Inferior parietal cortex (tissue), 1 donor: ENCODE measurements at regions not wholly inside any gene's neighbourhood (a gene's known extent, or its start where the extent isn't known, plus 50 kb on each side); places are given as distances from the start of the nearest gene placed in this dataset.

Source experiments
- DNase-seq: peaks from one replicate; pipeline ENCODE4 v3.0.0-alpha.2; 2016; ENCODE audit errors: extremely low spot score

DNA sequence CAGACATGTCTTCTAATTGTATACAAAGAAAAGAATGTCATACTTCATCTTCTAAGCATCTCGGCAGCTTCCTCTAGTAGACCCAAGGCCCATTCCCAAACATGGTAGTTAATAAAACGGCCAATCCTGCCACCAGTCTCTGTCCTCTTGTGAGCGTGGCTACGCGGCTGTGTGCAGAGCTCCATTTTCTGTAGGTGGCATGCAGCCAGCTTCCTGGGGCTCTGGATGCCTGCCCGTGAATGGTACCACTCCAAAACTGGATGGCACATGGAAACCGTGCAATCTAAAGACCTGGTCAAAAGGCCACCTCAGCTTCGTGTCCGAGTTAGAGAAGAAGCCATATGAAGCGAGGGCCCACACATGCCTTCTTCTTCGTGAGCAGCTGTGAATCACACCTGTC lies 110.7 kb downstream of the SIPA1L2 start:
- DNase-seq: no peak

- DNase-seq: no peak
Observed at GRCh38 chr1:232518349-232518748, 111.6 kb downstream of the SIPA1L2 start.

DNA sequence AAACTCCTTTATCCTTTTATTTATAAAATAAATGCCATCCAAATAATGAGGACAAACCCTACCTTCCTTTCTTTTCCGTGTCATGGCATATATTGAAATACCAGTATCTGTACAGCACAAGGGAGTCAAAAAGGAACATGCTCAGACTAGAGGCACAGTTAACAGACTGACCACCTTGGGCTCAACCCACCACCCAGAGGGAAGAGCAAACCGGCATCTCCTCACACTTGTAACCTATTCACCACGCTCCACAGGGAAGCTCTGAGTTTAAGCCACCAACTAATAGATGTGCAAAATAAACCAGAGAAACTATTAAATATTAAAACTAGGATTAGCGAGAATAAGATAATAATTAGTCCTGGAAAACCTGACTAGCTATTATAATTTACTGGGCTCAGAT lies 112.7 kb downstream of the SIPA1L2 start:
- no peak for DNase-seq

GRCh38 chr1:232515706-232516105 lies 114.2 kb downstream of the SIPA1L2 start:
- no peak for DNase-seq

GRCh38 chr1:232512712-232513111 lies 117.2 kb downstream of the SIPA1L2 start:
- DNase-seq: no peak

DNA sequence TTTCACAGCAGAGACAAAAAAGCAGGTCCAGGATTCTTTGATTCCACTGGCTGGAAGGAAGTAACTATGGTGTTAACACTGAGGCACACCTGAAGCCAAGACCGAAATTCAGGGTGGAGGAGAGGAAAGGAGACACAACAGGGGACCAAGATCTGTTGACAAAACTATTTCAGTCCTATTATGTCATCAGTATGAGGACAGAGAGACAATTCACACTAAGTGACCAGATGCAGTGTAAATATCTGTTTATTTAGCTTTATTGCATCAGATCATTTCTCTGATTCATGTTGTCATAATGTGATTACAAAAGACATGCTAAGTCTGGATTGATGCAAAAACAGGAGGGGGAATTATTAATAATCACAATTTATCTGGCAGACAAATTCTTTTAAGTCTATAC lies 118.8 kb downstream of the SIPA1L2 start:
- DNase-seq: no peak

DNA sequence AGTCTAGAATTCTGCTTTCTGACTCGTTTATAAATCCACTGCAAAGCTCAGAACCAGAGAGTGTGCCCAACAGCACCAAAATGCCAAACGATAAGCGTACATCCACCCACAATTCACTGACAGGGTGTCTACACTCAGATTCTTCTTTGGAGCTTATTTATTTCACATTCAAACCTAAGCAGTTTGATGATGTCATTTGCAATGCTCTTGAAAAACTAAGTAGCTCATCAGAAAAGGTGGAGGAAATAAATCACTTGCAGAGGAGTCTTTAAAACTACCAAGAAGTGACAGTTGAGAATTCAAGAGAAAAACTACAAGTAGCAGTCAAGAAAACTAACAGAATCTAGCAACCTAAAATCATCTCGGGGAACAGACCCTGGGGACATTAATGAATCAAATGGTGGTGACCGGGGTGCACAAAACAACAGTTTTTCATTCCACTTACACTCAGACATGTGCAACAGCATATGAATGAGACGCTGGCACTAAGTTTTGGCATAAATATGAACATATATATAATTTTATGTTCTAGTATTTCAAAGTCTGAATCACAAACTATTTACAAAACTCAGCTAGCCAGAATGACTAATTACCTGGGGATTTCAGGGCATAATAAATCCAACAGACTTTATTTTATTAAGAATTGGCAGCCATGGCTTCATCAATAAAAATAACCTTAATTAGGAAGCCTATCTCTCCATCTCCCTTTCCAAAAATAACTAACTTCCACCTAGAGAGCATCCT lies 119.4 kb downstream of the SIPA1L2 start:
- no peak for DNase-seq

- no peak for DNase-seq
Observed at GRCh38 chr1:232509570-232509969, 120.4 kb downstream of the SIPA1L2 start.

- DNase-seq: peak; percentile 76
Observed at GRCh38 chr1:232508130-232508701, 121.7 kb downstream of the SIPA1L2 start.

DNA sequence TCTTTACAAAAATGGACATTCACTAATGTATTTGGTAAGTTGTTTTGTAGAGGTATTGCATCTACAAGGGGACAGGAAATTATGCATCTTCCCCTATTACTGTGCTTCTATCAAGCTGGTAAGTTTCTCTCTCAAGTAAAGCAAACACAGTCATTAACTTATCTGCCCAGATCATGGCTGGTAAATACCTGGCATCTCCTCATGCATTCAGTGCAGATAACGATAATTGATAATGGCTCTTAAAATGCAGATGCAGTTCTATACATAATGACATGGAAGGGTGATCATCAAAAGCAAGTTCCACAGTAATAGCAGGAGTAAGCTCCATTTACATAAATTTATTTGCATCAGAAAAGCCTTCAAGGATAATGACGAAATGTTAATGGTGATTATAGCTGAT lies 122.4 kb downstream of the SIPA1L2 start:
- no peak for DNase-seq

- DNase-seq: no peak
Observed at GRCh38 chr1:232505884-232506283, 124.0 kb downstream of the SIPA1L2 start.

GRCh38 chr1:232504651-232505050 lies 125.3 kb downstream of the SIPA1L2 start:
- no peak for DNase-seq

DNA sequence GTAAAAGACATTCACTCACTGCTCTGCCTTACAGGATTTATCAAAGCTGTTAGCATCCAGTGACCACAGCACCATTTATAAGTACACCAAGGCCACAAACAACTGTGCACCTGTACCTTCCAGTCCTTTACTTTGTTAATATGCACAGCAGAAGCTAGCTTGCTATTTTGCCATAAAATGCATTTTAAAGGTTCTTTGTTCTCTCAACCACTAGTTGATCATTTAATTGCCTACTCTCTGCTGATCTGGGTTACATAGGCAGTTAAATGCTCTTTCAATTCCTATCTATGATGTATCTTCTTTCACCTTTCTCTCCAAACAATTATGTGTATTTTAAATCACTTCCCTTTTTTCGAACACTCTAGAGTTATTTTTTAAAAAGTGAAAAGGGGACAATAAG lies 126.4 kb downstream of the SIPA1L2 start:
- DNase-seq: no peak

GRCh38 chr1:232501854-232502253 lies 128.1 kb downstream of the SIPA1L2 start:
- no peak for DNase-seq

DNA sequence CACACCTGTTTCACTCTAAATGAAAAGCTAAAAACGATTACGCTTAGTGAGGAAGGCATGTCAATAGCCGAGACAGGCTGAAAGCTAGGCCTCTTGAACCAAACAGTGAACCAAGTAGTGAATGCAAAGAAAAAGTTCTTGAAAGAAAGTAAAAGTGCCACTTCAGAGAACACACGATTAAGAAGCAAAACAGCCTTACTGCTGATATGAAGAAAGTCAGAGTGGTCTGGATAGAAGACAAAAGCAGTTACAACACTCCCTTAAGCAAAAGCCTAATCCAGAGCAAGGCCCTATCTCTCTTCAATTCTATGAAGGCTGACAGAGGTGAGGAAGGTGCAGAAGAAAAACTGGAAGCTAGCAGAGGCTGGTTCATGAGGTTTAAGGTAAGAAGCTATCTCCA lies 130.7 kb downstream of the SIPA1L2 start:
- no peak for DNase-seq

- no peak for DNase-seq
Observed at GRCh38 chr1:232493869-232494268, 136.1 kb downstream of the SIPA1L2 start.

DNA sequence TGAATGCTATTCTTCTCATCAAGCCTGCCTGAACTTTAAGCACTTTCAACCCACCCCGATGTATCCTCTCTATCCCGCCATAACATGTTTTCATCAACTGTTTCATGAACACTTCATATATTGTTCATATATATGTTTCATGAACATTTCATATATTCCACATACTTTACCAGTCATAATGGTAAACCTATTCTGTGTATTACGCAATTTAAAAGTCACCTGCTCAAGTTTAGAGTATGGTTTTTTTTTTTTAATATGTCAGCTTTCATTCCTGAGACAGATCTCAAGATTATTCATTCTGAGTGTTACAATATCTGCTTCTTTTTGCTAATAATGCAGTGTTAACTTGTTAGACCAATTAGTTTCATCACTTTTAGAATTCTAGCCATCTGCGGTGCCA lies 140.7 kb downstream of the SIPA1L2 start:
- no peak for DNase-seq

DNA sequence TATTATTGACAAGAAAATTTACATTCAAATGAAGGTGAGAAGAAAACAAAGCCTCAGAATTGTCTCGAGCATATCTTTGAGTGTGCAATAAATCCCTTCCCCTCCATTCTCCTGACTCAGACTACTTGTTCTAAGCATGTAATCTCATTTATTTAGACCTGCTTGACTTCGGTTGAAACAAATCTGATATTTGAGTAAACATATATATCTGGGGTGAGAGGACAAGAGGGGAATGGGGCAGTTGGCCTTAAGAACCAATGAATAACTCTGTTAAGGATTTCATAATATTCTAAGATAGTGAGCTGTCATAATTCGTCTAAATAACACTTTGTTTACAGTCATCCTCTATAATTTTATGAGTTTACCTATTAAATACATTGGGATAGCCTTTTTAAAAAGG lies 142.7 kb downstream of the SIPA1L2 start:
- no peak for DNase-seq

DNA sequence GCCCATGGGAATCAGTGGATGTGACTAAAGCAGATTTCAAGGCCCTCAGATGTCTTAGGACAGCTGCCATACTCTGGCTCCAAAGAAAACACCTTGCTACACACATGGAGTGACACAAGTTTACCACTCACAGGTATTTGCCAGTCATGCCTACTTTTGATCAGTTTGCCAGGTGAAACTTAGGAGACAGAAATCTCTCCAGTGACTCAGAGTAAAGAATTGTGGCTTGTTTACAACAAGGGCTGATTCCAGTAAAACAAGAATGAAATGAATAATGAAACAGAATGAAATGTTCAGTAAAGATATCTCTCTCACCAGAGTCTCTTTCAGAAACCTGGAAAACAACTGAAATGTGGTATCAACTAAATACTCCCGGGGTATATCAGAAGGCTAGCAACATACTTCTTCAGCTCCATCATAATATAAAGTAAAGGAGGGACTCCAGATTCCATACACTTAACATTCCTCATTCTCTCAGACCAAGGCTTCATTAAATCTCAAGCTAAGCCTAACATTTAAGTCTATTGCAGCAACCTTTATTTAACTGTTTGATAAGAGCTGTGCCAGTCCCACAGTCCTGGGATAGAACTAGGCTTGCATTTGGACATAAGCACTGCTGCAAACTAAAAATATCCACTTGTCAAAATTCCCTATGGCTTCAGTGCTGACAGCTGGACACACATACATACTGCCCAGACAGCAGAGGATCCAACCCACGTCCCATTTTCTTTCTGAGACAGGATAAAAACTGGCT lies 143.3 kb downstream of the SIPA1L2 start:
- no peak for DNase-seq

GRCh38 chr1:232486006-232486405 lies 143.9 kb downstream of the SIPA1L2 start:
- DNase-seq: no peak

DNA sequence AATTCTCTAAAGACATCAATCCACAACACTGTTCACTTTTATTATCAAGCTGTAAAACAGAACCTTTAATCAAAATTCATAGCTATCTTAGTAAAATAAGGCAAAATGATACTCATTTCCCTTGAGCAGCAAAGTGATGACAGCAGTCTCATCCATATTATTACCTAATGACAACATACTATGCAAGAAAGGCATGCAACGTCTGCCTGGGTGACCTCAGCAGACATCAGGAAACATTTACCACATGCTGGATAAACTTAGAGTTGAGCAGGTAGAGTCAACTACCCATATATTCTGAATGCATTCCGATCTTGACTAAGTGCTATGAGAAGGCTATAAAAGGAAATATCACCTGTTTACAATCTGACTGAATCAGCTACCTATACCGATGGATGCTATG lies 145.1 kb downstream of the SIPA1L2 start:
- DNase-seq: no peak

GRCh38 chr1:232483826-232484225 lies 146.1 kb downstream of the SIPA1L2 start:
- no peak for DNase-seq

- no peak for DNase-seq
Observed at GRCh38 chr1:232481091-232481490, 148.8 kb downstream of the SIPA1L2 start.
